HepG2 (cell line): ENCODE measurements at regions not wholly inside any gene's neighbourhood (a gene's known extent, or its start where the extent isn't known, plus 50 kb on each side); places are given as distances from the start of the nearest gene placed in this dataset.

Experiments used
- CTCF ChIP-seq: sonication (generic); formaldehyde crosslinking; IDR thresholded peaks from 2 replicates; pipeline ENCODE4 v1.5.0; 2020; ENCODE audit warnings: mild to moderate bottlenecking, missing genetic modification reagents, moderate library complexity
- DNMT3B ChIP-seq: conservative IDR thresholded peaks from 2 replicates; pipeline ENCODE4 v1.6.1; 2016; ENCODE audit warnings: missing biosample characterization, control low read depth
- KDM5A ChIP-seq: fragments of 200-600 bp; sonication (generic); IDR thresholded peaks from 2 replicates; pipeline ENCODE4 v1.7.0; 2018; ENCODE audit warnings: antibody characterized with exemption, mild to moderate bottlenecking, low read length, borderline replicate concordance
- MYC ChIP-seq: sonication (generic); formaldehyde crosslinking; IDR thresholded peaks from 2 replicates; pipeline ENCODE4 v1.9.0; 2021; ENCODE audit warnings: missing genetic modification reagents, borderline replicate concordance
- POLR2AphosphoS5 ChIP-seq: IDR thresholded peaks from 2 replicates; pipeline ENCODE4 v1.6.1; 2012; ENCODE audit warnings: low read depth, low read length
- REXO4 ChIP-seq: sonication (generic); formaldehyde crosslinking; IDR thresholded peaks from 2 replicates; pipeline ENCODE4 v1.8.0; 2022; ENCODE audit warnings: missing genetic modification reagents, mild to moderate bottlenecking, borderline replicate concordance
- SIN3A ChIP-seq: IDR thresholded peaks from 2 replicates; pipeline ENCODE4 v1.6.1; 2011; ENCODE audit warnings: low read depth, mild to moderate bottlenecking, control low read depth, low read length, borderline replicate concordance
- ZBTB44 ChIP-seq: sonication (generic); formaldehyde crosslinking; IDR thresholded peaks from 2 replicates; pipeline ENCODE4 v1.4.0; 2020; ENCODE audit warnings: missing genetic modification reagents
- ZIK1 ChIP-seq: sonication (generic); formaldehyde crosslinking; IDR thresholded peaks from 2 replicates; pipeline ENCODE4 v1.5.0; 2020; ENCODE audit warnings: mild to moderate bottlenecking, low read depth, missing genetic modification reagents, borderline replicate concordance

GRCh38 chr2:172358691-172359556, 68.5 kb upstream of the ITGA6 start:
- TF ChIP-seq ZIK1 (CRISPR knock-in tag) (no peak), CTCF (CRISPR knock-in tag) (no peak), DNMT3B (no peak), REXO4 (CRISPR knock-in tag) (no peak), POLR2AphosphoS5 (no peak), KDM5A (no peak), ZBTB44 (CRISPR knock-in tag) (no peak), SIN3A (no peak), MYC (CRISPR knock-in tag) (no peak)
